Omental fat pad (tissue), 3 donors: ENCODE measurements at regions not wholly inside any gene's neighbourhood (a gene's known extent, or its start where the extent isn't known, plus 50 kb on each side); places are given as distances from the start of the nearest gene placed in this dataset.
"Not testable (repeated sequence)": the region's sequence is repeated elsewhere in the genome, so short reads cannot be mapped to it uniquely, and the experiment has no call there.

ENCODE experiments used
- ATAC-seq: fragments of 150-250 bp; one replicate; pipeline ENCODE4 v1.9.1; 2016; ENCODE audit warnings: mild to moderate bottlenecking, moderate library complexity; ENCODE audit not compliant: low FRiP score
- DNase-seq: peaks from one replicate; pipeline ENCODE4 v3.0.0-alpha.2; 2019; ENCODE audit warnings: low spot score
- CTCF ChIP-seq, 3 donors: fragments of 450-650 bp; IDR thresholded peaks; one replicate each; pipeline ENCODE4 v1.5.1; 2016 to 2017; ENCODE audit warnings: antibody characterized with exemption in 3 of 3, mild to moderate bottlenecking in 3 of 3, moderate library complexity in 2 of 3

GRCh38 chr6:86448398-86448797 is 488.9 kb upstream of the HTR1E start:
- ATAC-seq (no peak), DNase-seq (no peak)
- no peak for TF ChIP-seq CTCF (IDR thresholded peaks at IDR 0.05)

- no peak for TF ChIP-seq CTCF (IDR thresholded peaks at IDR 0.05)
- ATAC-seq (no peak), DNase-seq (no peak)
These were observed 496.7 kb upstream of the HTR1E start for GRCh38 chr6:86440608-86441007.

- TF ChIP-seq CTCF (IDR thresholded peaks at IDR 0.05), result no peak
- ATAC-seq, result no peak
- DNase-seq, result no peak
These were observed 513.8 kb upstream of the HTR1E start for GRCh38 chr6:86423571-86423970.

GRCh38 chr6:86412057-86412456 is 525.3 kb upstream of the HTR1E start:
- DNase-seq (no peak), ATAC-seq (peak; percentile 63)
- no peak for TF ChIP-seq CTCF (IDR thresholded peaks at IDR 0.05)

GRCh38 chr6:86407128-86407527 is 530.2 kb upstream of the HTR1E start:
- no peak for TF ChIP-seq CTCF (IDR thresholded peaks at IDR 0.05)
- peak; percentile 94 for ATAC-seq
- DNase-seq, result no peak

- not testable (repeated sequence) for ATAC-seq, DNase-seq
These were observed 544.5 kb upstream of the HTR1E start for GRCh38 chr6:86392850-86393249.

GRCh38 chr6:86380571-86381125 is 556.7 kb upstream of the HTR1E start:
- no peak for TF ChIP-seq CTCF (IDR thresholded peaks at IDR 0.05)
- ATAC-seq (no peak), DNase-seq (no peak)

- DNase-seq (no peak), ATAC-seq (no peak)
- TF ChIP-seq CTCF (IDR thresholded peaks at IDR 0.05), result no peak
These were observed 579.5 kb upstream of the HTR1E start for GRCh38 chr6:86357877-86358276.
